Spleen (tissue), 7 donors: ENCODE measurements at regions not wholly inside any gene's neighbourhood (a gene's known extent, or its start where the extent isn't known, plus 50 kb on each side); places are given as distances from the start of the nearest gene placed in this dataset.

ENCODE experiments used
- POLR2A ChIP-seq, 3 donors: fragments of 450-650 bp; IDR thresholded peaks; one replicate each; pipeline ENCODE4 v1.5.1; 2017; ENCODE audit warnings: antibody characterized with exemption in 3 of 3, mild to moderate bottlenecking in 1 of 3
- POLR2AphosphoS5 ChIP-seq, 3 donors: sonication (generic); formaldehyde crosslinking; IDR thresholded peaks; one replicate each; pipeline ENCODE4 v1.5.1; 2017; ENCODE audit warnings: antibody characterized with exemption in 3 of 3
- TF ChIP-seq, protein P1 (sequence below), 11 experiments: fragments of 200-600 bp in 7 of 11; fragments of 450-650 bp in 4 of 11; sonication (generic) in 4 of 11; IDR thresholded peaks in 8 of 11; conservative IDR thresholded peaks in 3 of 11; 1 replicate in 7 of 11; 2 replicates in 4 of 11; pipeline versions ENCODE4 v1.4.0 to v1.8.0; 2016 to 2021; ENCODE audit warnings: antibody characterized with exemption in 11 of 11, inconsistent platforms in 4 of 11, mild to moderate bottlenecking in 1 of 11
- donor health status: DM: no; HTN: no; CAD: no; lungs with moderate emphysema.
- donor health status: DM: no; HTN: no; CAD: no.
- donor health status: DM: no; HTN: no; CAD: no.

DNA sequence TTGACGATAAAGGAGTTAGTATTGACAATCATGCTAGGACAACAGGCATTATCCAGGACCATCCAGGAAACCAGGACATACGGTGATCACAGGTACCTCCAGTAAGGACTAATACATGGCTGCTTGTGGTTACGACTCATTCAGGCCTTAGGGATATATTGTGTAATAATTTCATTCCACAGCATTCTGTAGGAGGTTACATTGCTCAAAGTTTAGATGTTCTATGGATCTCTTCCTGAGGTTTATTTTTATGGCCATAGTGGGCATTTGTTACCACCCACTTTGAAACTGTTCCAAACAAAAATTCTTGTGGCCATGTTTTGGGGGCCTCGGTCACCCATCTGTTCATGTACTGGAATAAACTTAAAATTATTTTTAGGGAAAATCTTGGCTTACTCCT is 431.6 kb downstream of the METTL4 start:
- TF ChIP-seq, protein P1, sequence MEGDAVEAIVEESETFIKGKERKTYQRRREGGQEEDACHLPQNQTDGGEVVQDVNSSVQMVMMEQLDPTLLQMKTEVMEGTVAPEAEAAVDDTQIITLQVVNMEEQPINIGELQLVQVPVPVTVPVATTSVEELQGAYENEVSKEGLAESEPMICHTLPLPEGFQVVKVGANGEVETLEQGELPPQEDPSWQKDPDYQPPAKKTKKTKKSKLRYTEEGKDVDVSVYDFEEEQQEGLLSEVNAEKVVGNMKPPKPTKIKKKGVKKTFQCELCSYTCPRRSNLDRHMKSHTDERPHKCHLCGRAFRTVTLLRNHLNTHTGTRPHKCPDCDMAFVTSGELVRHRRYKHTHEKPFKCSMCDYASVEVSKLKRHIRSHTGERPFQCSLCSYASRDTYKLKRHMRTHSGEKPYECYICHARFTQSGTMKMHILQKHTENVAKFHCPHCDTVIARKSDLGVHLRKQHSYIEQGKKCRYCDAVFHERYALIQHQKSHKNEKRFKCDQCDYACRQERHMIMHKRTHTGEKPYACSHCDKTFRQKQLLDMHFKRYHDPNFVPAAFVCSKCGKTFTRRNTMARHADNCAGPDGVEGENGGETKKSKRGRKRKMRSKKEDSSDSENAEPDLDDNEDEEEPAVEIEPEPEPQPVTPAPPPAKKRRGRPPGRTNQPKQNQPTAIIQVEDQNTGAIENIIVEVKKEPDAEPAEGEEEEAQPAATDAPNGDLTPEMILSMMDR (IDR thresholded peaks at IDR 0.05 in 8 of 11, conservative IDR thresholded peaks at IDR 0.05 in 3 of 11) = no peak
- TF ChIP-seq POLR2AphosphoS5 (IDR thresholded peaks at IDR 0.05) (no peak), POLR2A (IDR thresholded peaks at IDR 0.05) (no peak)
